ENCODE measurements at regions not wholly inside any gene's neighbourhood (a gene's known extent, or its start where the extent isn't known, plus 50 kb on each side); places are given as distances from the start of the nearest gene placed in this dataset.

- Histone ChIP-seq H3K27me3 (replicated peaks; ENCODE audit: insufficient read depth, low read length) (no peaks in the 10 kb centered on the region), H2AFZ (ENCODE audit: low read length) (no peak overlapping the region)
Observed at GRCh38 chr16:63135069-63135468, 1098.8 kb upstream of the CDH8 start.

DNA sequence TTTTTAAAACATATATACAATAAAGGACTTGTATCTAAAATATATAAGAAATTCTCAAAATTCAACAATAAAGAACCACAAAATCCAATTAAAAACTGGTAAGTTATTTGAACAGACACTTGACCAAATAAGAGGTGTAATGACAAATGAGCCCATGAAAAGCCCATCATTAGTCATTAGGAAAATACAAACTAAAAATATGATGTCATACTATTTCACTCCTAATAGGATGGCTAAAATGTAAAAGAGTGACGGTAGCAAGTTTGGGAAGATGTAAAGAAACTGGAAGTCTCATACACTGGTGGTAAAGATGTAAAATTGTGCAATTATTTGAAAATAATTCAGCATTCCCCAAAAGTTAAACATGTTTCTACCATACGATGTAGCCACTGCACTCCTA lies 1095.3 kb upstream of the CDH8 start:
- no peak overlapping the region for H2AFZ ChIP-seq (ENCODE audit: low read length)
- no peak overlapping the region for H3K27ac ChIP-seq (ENCODE audit: low read length)
- DNase-seq, result no peak
- H3K4me3 ChIP-seq (ENCODE audit: low read length), result no peak overlapping the region
- H3K9me3 ChIP-seq (replicated peaks; ENCODE audit: insufficient read depth, low read length), result no peaks in the 10 kb centered on the region
- no peaks in the 10 kb centered on the region for H4K20me1 ChIP-seq (ENCODE audit: insufficient read depth, low read length)
- H3F3A ChIP-seq (ENCODE audit: insufficient read depth, low read length), result no peaks in the 10 kb centered on the region
- H3K27me3 ChIP-seq (replicated peaks; ENCODE audit: insufficient read depth, low read length), result no peaks in the 10 kb centered on the region
- H3K79me2 ChIP-seq (ENCODE audit: low read length), result no peaks in the 10 kb centered on the region
- H3K4me2 ChIP-seq (ENCODE audit: low read depth, low read length), result no peak overlapping the region
- no peak overlapping the region for H3K9ac ChIP-seq (ENCODE audit: low read length)
- no peaks in the 10 kb centered on the region for H3K4me1 ChIP-seq (ENCODE audit: low read length)
- no peak for TF ChIP-seq EZH2phosphoT487 (IDR thresholded peaks at IDR 0.05; ENCODE audit: low read length)
- no peak for TF ChIP-seq CTCF (IDR thresholded peaks at IDR 0.05; ENCODE audit: low read length)
- no peak for TF ChIP-seq EZH2 (optimal IDR thresholded peaks at IDR 0.05; ENCODE audit: low read depth, low read length)
- H3K36me3 ChIP-seq (replicated peaks; ENCODE audit: insufficient read depth, low read length), result no peaks in the 10 kb centered on the region
- H3K9me2 ChIP-seq (replicated peaks; ENCODE audit: insufficient read depth, low read length), result no peaks in the 10 kb centered on the region

More at GRCh38 chr16:63135069-63135468, 1098.8 kb upstream of the CDH8 start:
- H3K4me1 ChIP-seq (ENCODE audit: low read length), result no peaks in the 10 kb centered on the region
- H3F3A ChIP-seq (ENCODE audit: insufficient read depth, low read length), result no peaks in the 10 kb centered on the region
- H3K9me2 ChIP-seq (replicated peaks; ENCODE audit: insufficient read depth, low read length), result no peaks in the 10 kb centered on the region
- H3K9me3 ChIP-seq (replicated peaks; ENCODE audit: insufficient read depth, low read length), result no peaks in the 10 kb centered on the region
- no peaks in the 10 kb centered on the region for H4K20me1 ChIP-seq (ENCODE audit: insufficient read depth, low read length)
- H3K36me3 ChIP-seq (replicated peaks; ENCODE audit: insufficient read depth, low read length), result no peaks in the 10 kb centered on the region
- peak; percentile 51 for DNase-seq
- H3K9ac ChIP-seq (ENCODE audit: low read length), result no peak overlapping the region
- H3K4me3 ChIP-seq (ENCODE audit: low read length), result no peak overlapping the region
- no peak overlapping the region for H3K4me2 ChIP-seq (ENCODE audit: low read depth, low read length)
- H3K79me2 ChIP-seq (ENCODE audit: low read length), result no peaks in the 10 kb centered on the region
- no peak overlapping the region for H3K27ac ChIP-seq (ENCODE audit: low read length)
- no peak for TF ChIP-seq CTCF (IDR thresholded peaks at IDR 0.05; ENCODE audit: low read length)
- TF ChIP-seq EZH2phosphoT487 (IDR thresholded peaks at IDR 0.05; ENCODE audit: low read length), result no peak
- TF ChIP-seq EZH2 (optimal IDR thresholded peaks at IDR 0.05; ENCODE audit: low read depth, low read length), result no peak

DNA sequence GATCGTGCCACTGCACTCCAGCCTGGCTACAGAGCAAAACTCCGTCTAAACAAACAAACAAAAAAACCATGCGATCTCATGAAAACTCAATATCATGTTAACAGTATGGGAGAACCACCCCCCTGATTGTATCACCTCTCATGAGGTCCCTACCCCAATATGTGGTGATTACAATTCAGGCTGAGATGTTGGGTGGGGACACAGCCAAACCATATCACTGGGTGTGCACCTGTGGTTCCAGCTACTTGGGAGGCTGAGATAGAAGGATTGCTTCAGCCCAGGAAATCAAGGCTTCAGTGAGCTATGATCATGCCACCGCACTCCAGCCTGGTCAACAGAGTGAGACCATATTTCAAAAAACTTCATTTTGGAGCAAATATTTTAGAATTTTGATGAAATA lies 1094.7 kb upstream of the CDH8 start:
- H3K9ac ChIP-seq (ENCODE audit: low read length), result no peak overlapping the region
- H3K4me3 ChIP-seq (ENCODE audit: low read length), result no peak overlapping the region
- H3K4me1 ChIP-seq (ENCODE audit: low read length), result no peaks in the 10 kb centered on the region
- no peak for TF ChIP-seq EZH2 (optimal IDR thresholded peaks at IDR 0.05; ENCODE audit: low read depth, low read length)
- TF ChIP-seq EZH2phosphoT487 (IDR thresholded peaks at IDR 0.05; ENCODE audit: low read length), result no peak
- no peak for TF ChIP-seq CTCF (IDR thresholded peaks at IDR 0.05; ENCODE audit: low read length)
- no peak for DNase-seq
- H3K36me3 ChIP-seq (replicated peaks; ENCODE audit: insufficient read depth, low read length), result no peaks in the 10 kb centered on the region
- H4K20me1 ChIP-seq (ENCODE audit: insufficient read depth, low read length), result no peaks in the 10 kb centered on the region
- no peaks in the 10 kb centered on the region for H3F3A ChIP-seq (ENCODE audit: insufficient read depth, low read length)
- no peaks in the 10 kb centered on the region for H3K27me3 ChIP-seq (replicated peaks; ENCODE audit: insufficient read depth, low read length)
- H3K9me3 ChIP-seq (replicated peaks; ENCODE audit: insufficient read depth, low read length), result no peaks in the 10 kb centered on the region
- no peaks in the 10 kb centered on the region for H3K9me2 ChIP-seq (replicated peaks; ENCODE audit: insufficient read depth, low read length)
- H3K79me2 ChIP-seq (ENCODE audit: low read length), result no peaks in the 10 kb centered on the region
- H3K27ac ChIP-seq (ENCODE audit: low read length), result no peak overlapping the region
- no peak overlapping the region for H2AFZ ChIP-seq (ENCODE audit: low read length)
- no peak overlapping the region for H3K4me2 ChIP-seq (ENCODE audit: low read depth, low read length)
